Activated naive CD8-positive, alpha-beta T cell treated with anti-CD3 and anti-CD28 coated beads for 36 hours (primary cell): ENCODE measurements at regions not wholly inside any gene's neighbourhood (a gene's known extent, or its start where the extent isn't known, plus 50 kb on each side); places are given as distances from the start of the nearest gene placed in this dataset.
A peak's percentile ranks its signal among the peaks of the same experiment; 100 is the strongest.

Experiments
- DNase-seq: peaks from one replicate; pipeline ENCODE4 v3.0.0; 2021
- H3K27ac Mint-ChIP-seq: one replicate; pipeline ENCODE4 v1.8.0; 2022; ENCODE audit warnings: mild to moderate bottlenecking, moderate library complexity, mixed read lengths
- H3K27me3 Mint-ChIP-seq: one replicate; pipeline ENCODE4 v1.8.0; 2022; ENCODE audit warnings: mild to moderate bottlenecking, mixed read lengths
- H3K36me3 Mint-ChIP-seq: one replicate; pipeline ENCODE4 v1.8.0; 2021; ENCODE audit warnings: mild to moderate bottlenecking, mixed read lengths
- H3K4me1 Mint-ChIP-seq: one replicate; pipeline ENCODE4 v1.8.0; 2021; ENCODE audit warnings: mixed read lengths
- H3K4me3 Mint-ChIP-seq: one replicate; pipeline ENCODE4 v1.8.0; 2022; ENCODE audit warnings: mild to moderate bottlenecking, moderate library complexity, mixed read lengths
- H3K9me3 Mint-ChIP-seq: one replicate; pipeline ENCODE4 v1.8.0; 2022; ENCODE audit warnings: mixed read lengths

GRCh38 chr6:14924126-14925024 lies 321.5 kb upstream of the JARID2 start:
- H3K9me3 Mint-ChIP-seq = no peaks in the 10 kb centered on the region
- H3K27ac Mint-ChIP-seq = no peak overlapping the region
- H3K27me3 Mint-ChIP-seq = no peaks in the 10 kb centered on the region
- no peaks in the 10 kb centered on the region for H3K4me1 Mint-ChIP-seq
- no peak for DNase-seq
- no peaks in the 10 kb centered on the region for H3K36me3 Mint-ChIP-seq
- no peak overlapping the region for H3K4me3 Mint-ChIP-seq

GRCh38 chr6:14925025-14925698 lies 320.7 kb upstream of the JARID2 start:
- no peaks in the 10 kb centered on the region for H3K4me1 Mint-ChIP-seq
- no peak overlapping the region for H3K27ac Mint-ChIP-seq
- no peaks in the 10 kb centered on the region for H3K36me3 Mint-ChIP-seq
- no peaks in the 10 kb centered on the region for H3K9me3 Mint-ChIP-seq
- no peaks in the 10 kb centered on the region for H3K27me3 Mint-ChIP-seq
- DNase-seq = no peak
- no peak overlapping the region for H3K4me3 Mint-ChIP-seq

GRCh38 chr6:14925699-14926026 lies 320.2 kb upstream of the JARID2 start:
- Mint-ChIP-seq H3K4me3 (no peak overlapping the region), H3K4me1 (no peaks in the 10 kb centered on the region), H3K27ac (no peak overlapping the region), H3K27me3 (no peaks in the 10 kb centered on the region), H3K9me3 (no peaks in the 10 kb centered on the region), H3K36me3 (no peaks in the 10 kb centered on the region)
- DNase-seq = no peak

- no peaks in the 10 kb centered on the region for H3K9me3 Mint-ChIP-seq
- no peaks in the 10 kb centered on the region for H3K4me1 Mint-ChIP-seq
- no peak overlapping the region for H3K27ac Mint-ChIP-seq
- no peak for DNase-seq
- no peak overlapping the region for H3K4me3 Mint-ChIP-seq
- no peaks in the 10 kb centered on the region for H3K36me3 Mint-ChIP-seq
- no peaks in the 10 kb centered on the region for H3K27me3 Mint-ChIP-seq
Observed at GRCh38 chr6:14927398-14927797, 318.5 kb upstream of the JARID2 start.

GRCh38 chr6:14929291-14929690 lies 316.6 kb upstream of the JARID2 start:
- H3K27ac Mint-ChIP-seq = no peak overlapping the region
- H3K4me3 Mint-ChIP-seq = no peak overlapping the region
- no peak for DNase-seq
- H3K9me3 Mint-ChIP-seq = no peaks in the 10 kb centered on the region
- no peaks in the 10 kb centered on the region for H3K36me3 Mint-ChIP-seq
- no peaks in the 10 kb centered on the region for H3K27me3 Mint-ChIP-seq
- no peaks in the 10 kb centered on the region for H3K4me1 Mint-ChIP-seq

- no peaks in the 10 kb centered on the region for H3K9me3 Mint-ChIP-seq
Observed at GRCh38 chr6:14930366-14930989, 315.4 kb upstream of the JARID2 start.

GRCh38 chr6:14932485-14933182 lies 313.2 kb upstream of the JARID2 start:
- Mint-ChIP-seq H3K36me3 (no peaks in the 10 kb centered on the region), H3K4me3 (no peak overlapping the region), H3K27me3 (no peaks in the 10 kb centered on the region), H3K4me1 (no peaks in the 10 kb centered on the region), H3K27ac (no peak overlapping the region), H3K9me3 (no peaks in the 10 kb centered on the region)
- no peak for DNase-seq

More at GRCh38 chr6:14930366-14930989, 315.4 kb upstream of the JARID2 start:
- H3K27me3 Mint-ChIP-seq = no peaks in the 10 kb centered on the region
- H3K27ac Mint-ChIP-seq = no peak overlapping the region
- H3K4me3 Mint-ChIP-seq = no peak overlapping the region
- no peak for DNase-seq
- no peaks in the 10 kb centered on the region for H3K4me1 Mint-ChIP-seq
- no peaks in the 10 kb centered on the region for H3K36me3 Mint-ChIP-seq

GRCh38 chr6:14933183-14933544 lies 312.7 kb upstream of the JARID2 start:
- H3K4me1 Mint-ChIP-seq = no peaks in the 10 kb centered on the region

GRCh38 chr6:14934013-14934412 lies 311.9 kb upstream of the JARID2 start:
- H3K36me3 Mint-ChIP-seq = no peaks in the 10 kb centered on the region
- H3K27ac Mint-ChIP-seq = no peak overlapping the region
- no peaks in the 10 kb centered on the region for H3K9me3 Mint-ChIP-seq
- H3K4me1 Mint-ChIP-seq = no peaks in the 10 kb centered on the region
- no peaks in the 10 kb centered on the region for H3K27me3 Mint-ChIP-seq
- DNase-seq = no peak
- H3K4me3 Mint-ChIP-seq = no peak overlapping the region

More at GRCh38 chr6:14933183-14933544, 312.7 kb upstream of the JARID2 start:
- no peaks in the 10 kb centered on the region for H3K9me3 Mint-ChIP-seq
- no peak overlapping the region for H3K27ac Mint-ChIP-seq
- DNase-seq = no peak
- H3K4me3 Mint-ChIP-seq = no peak overlapping the region
- no peaks in the 10 kb centered on the region for H3K27me3 Mint-ChIP-seq
- H3K36me3 Mint-ChIP-seq = no peaks in the 10 kb centered on the region

- no peak overlapping the region for H3K27ac Mint-ChIP-seq
- H3K4me1 Mint-ChIP-seq = no peaks in the 10 kb centered on the region
- no peak for DNase-seq
- H3K27me3 Mint-ChIP-seq = no peaks in the 10 kb centered on the region
- no peaks in the 10 kb centered on the region for H3K9me3 Mint-ChIP-seq
- no peaks in the 10 kb centered on the region for H3K36me3 Mint-ChIP-seq
- no peak overlapping the region for H3K4me3 Mint-ChIP-seq
Observed at GRCh38 chr6:14934844-14935243, 311.0 kb upstream of the JARID2 start.

- Mint-ChIP-seq H3K4me3 (no peak overlapping the region), H3K9me3 (no peaks in the 10 kb centered on the region), H3K4me1 (no peaks in the 10 kb centered on the region), H3K27me3 (no peaks in the 10 kb centered on the region), H3K36me3 (no peaks in the 10 kb centered on the region), H3K27ac (no peak overlapping the region)
- no peak for DNase-seq
Observed at GRCh38 chr6:14936861-14937260, 309.0 kb upstream of the JARID2 start.

- H3K27ac Mint-ChIP-seq = no peak overlapping the region
Observed at GRCh38 chr6:14943116-14943515, 302.8 kb upstream of the JARID2 start.

GRCh38 chr6:14944593-14944992 lies 301.3 kb upstream of the JARID2 start:
- Mint-ChIP-seq H3K36me3 (no peaks in the 10 kb centered on the region), H3K27ac (no peak overlapping the region), H3K27me3 (no peaks in the 10 kb centered on the region), H3K4me3 (no peak overlapping the region), H3K4me1 (no peaks in the 10 kb centered on the region), H3K9me3 (no peaks in the 10 kb centered on the region)
- no peak for DNase-seq

More at GRCh38 chr6:14943116-14943515, 302.8 kb upstream of the JARID2 start:
- no peak for DNase-seq
- Mint-ChIP-seq H3K9me3 (no peaks in the 10 kb centered on the region), H3K4me1 (no peaks in the 10 kb centered on the region), H3K27me3 (no peaks in the 10 kb centered on the region), H3K4me3 (no peak overlapping the region), H3K36me3 (no peaks in the 10 kb centered on the region)

- peak overlapping the region; percentile 6 for H3K27ac Mint-ChIP-seq
- H3K27me3 Mint-ChIP-seq = no peaks in the 10 kb centered on the region
- DNase-seq = no peak
- H3K4me1 Mint-ChIP-seq = no peaks in the 10 kb centered on the region
- no peaks in the 10 kb centered on the region for H3K9me3 Mint-ChIP-seq
- H3K4me3 Mint-ChIP-seq = no peak overlapping the region
- H3K36me3 Mint-ChIP-seq = no peaks in the 10 kb centered on the region
Observed at GRCh38 chr6:14945461-14946185, 300.2 kb upstream of the JARID2 start.
